ENCODE measurements at regions not wholly inside any gene's neighbourhood (a gene's known extent, or its start where the extent isn't known, plus 50 kb on each side); places are given as distances from the start of the nearest gene placed in this dataset.

- Mint-ChIP-seq H3K27ac (no peak overlapping the region), H3K36me3 (no peaks in the 10 kb centered on the region), H3K4me3 (no peak overlapping the region), H3K9me3 (no peaks in the 10 kb centered on the region), H3K4me1 (no peaks in the 10 kb centered on the region), H3K27me3 (ENCODE audit: low read depth) (no peaks in the 10 kb centered on the region)
- no peak for DNase-seq (ENCODE audit: low spot score in 2 of 2, unreplicated experiment in 2 of 2)
- TF ChIP-seq, protein P1, sequence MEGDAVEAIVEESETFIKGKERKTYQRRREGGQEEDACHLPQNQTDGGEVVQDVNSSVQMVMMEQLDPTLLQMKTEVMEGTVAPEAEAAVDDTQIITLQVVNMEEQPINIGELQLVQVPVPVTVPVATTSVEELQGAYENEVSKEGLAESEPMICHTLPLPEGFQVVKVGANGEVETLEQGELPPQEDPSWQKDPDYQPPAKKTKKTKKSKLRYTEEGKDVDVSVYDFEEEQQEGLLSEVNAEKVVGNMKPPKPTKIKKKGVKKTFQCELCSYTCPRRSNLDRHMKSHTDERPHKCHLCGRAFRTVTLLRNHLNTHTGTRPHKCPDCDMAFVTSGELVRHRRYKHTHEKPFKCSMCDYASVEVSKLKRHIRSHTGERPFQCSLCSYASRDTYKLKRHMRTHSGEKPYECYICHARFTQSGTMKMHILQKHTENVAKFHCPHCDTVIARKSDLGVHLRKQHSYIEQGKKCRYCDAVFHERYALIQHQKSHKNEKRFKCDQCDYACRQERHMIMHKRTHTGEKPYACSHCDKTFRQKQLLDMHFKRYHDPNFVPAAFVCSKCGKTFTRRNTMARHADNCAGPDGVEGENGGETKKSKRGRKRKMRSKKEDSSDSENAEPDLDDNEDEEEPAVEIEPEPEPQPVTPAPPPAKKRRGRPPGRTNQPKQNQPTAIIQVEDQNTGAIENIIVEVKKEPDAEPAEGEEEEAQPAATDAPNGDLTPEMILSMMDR (IDR thresholded peaks at IDR 0.05; ENCODE audit: unreplicated experiment) = no peak
These were observed 87.9 kb downstream of the RAP2B start for GRCh38 chr3:153249906-153250305.

- H3K27ac Mint-ChIP-seq = no peak overlapping the region
- no peaks in the 10 kb centered on the region for H3K9me3 Mint-ChIP-seq
- no peak for DNase-seq (ENCODE audit: low spot score in 2 of 2, unreplicated experiment in 2 of 2)
- H3K4me3 Mint-ChIP-seq = no peak overlapping the region
- H3K4me1 Mint-ChIP-seq = no peaks in the 10 kb centered on the region
- H3K36me3 Mint-ChIP-seq = no peaks in the 10 kb centered on the region
- TF ChIP-seq, protein P1 (IDR thresholded peaks at IDR 0.05; ENCODE audit: unreplicated experiment) = no peak
- H3K27me3 Mint-ChIP-seq (ENCODE audit: low read depth) = no peaks in the 10 kb centered on the region
These were observed 88.4 kb downstream of the RAP2B start for GRCh38 chr3:153250446-153250845.

DNA sequence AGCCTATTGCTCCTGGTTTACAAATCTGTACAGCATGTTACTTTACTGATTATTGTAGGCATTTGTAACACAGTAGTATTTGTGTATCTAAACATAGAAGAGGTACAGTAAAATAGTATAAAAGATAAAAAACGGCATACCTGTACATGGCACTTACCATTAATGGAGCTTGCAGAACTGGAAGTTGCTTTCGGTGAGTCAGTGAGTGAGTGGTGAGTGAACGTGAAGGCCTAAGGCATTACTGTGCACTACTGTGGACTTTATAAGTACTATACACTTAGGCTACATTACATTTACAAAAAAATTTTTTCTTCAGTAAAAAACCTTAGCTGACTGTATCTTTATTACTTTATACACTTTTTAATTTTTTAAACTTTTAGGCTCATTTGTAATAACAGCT is 90.9 kb downstream of the RAP2B start:
- TF ChIP-seq, protein P1 (IDR thresholded peaks at IDR 0.05; ENCODE audit: unreplicated experiment) = no peak
- no peak overlapping the region for H3K4me3 Mint-ChIP-seq
- no peaks in the 10 kb centered on the region for H3K9me3 Mint-ChIP-seq
- DNase-seq (ENCODE audit: low spot score in 2 of 2, unreplicated experiment in 2 of 2) = no peak
- H3K27me3 Mint-ChIP-seq (ENCODE audit: low read depth) = no peaks in the 10 kb centered on the region
- no peak overlapping the region for H3K27ac Mint-ChIP-seq
- no peaks in the 10 kb centered on the region for H3K4me1 Mint-ChIP-seq
- H3K36me3 Mint-ChIP-seq = no peaks in the 10 kb centered on the region

- Mint-ChIP-seq H3K9me3 (no peaks in the 10 kb centered on the region), H3K27ac (no peak overlapping the region)
These were observed 92.3 kb downstream of the RAP2B start for GRCh38 chr3:153254361-153254760.

GRCh38 chr3:153257673-153258351 is 95.8 kb downstream of the RAP2B start:
- no peaks in the 10 kb centered on the region for H3K9me3 Mint-ChIP-seq
- H3K4me1 Mint-ChIP-seq = peaks cover 10% of the 10 kb centered on the region
- DNase-seq (ENCODE audit: low spot score in 2 of 2, unreplicated experiment in 2 of 2) = no peak
- TF ChIP-seq, protein P1 (IDR thresholded peaks at IDR 0.05; ENCODE audit: unreplicated experiment) = no peak
- H3K27me3 Mint-ChIP-seq (ENCODE audit: low read depth) = no peaks in the 10 kb centered on the region
- no peak overlapping the region for H3K4me3 Mint-ChIP-seq
- H3K27ac Mint-ChIP-seq = no peak overlapping the region
- H3K36me3 Mint-ChIP-seq = no peaks in the 10 kb centered on the region

More at GRCh38 chr3:153254361-153254760, 92.3 kb downstream of the RAP2B start:
- TF ChIP-seq, protein P1 (IDR thresholded peaks at IDR 0.05; ENCODE audit: unreplicated experiment) = no peak
- Mint-ChIP-seq H3K36me3 (no peaks in the 10 kb centered on the region), H3K4me1 (no peaks in the 10 kb centered on the region), H3K4me3 (no peak overlapping the region), H3K27me3 (ENCODE audit: low read depth) (no peaks in the 10 kb centered on the region)
- DNase-seq (ENCODE audit: low spot score in 2 of 2, unreplicated experiment in 2 of 2) = no peak
